GOT3 (cell line): ENCODE measurements at regions not wholly inside any gene's neighbourhood (a gene's known extent, or its start where the extent isn't known, plus 50 kb on each side); places are given as distances from the start of the nearest gene placed in this dataset.

Source experiments
- DNase-seq: peaks from one replicate; lab custom pipeline; 2025; ENCODE audit warnings: mixed read lengths; lab: John Stamatoyannopoulos, UW

- DNase-seq: no peak
These were observed 481.5 kb upstream of the ZFHX3 start for GRCh38 chr16:73529303-73530012.

- no peak for DNase-seq
These were observed 479.3 kb upstream of the ZFHX3 start for GRCh38 chr16:73527187-73527586.

GRCh38 chr16:73526011-73526804 is 478.3 kb upstream of the ZFHX3 start:
- DNase-seq: no peak

GRCh38 chr16:73523209-73523608 is 475.3 kb upstream of the ZFHX3 start:
- no peak for DNase-seq

- DNase-seq: no peak
These were observed 473.6 kb upstream of the ZFHX3 start for GRCh38 chr16:73521499-73521898.

GRCh38 chr16:73515616-73516015 is 467.7 kb upstream of the ZFHX3 start:
- DNase-seq: no peak

- DNase-seq: no peak
These were observed 462.9 kb upstream of the ZFHX3 start for GRCh38 chr16:73510852-73511251.

GRCh38 chr16:73506568-73507056 is 458.7 kb upstream of the ZFHX3 start:
- no peak for DNase-seq

- no peak for DNase-seq
These were observed 457.6 kb upstream of the ZFHX3 start for GRCh38 chr16:73505577-73505976.

- no peak for DNase-seq
These were observed 457.0 kb upstream of the ZFHX3 start for GRCh38 chr16:73504591-73505575.

- no peak for DNase-seq
These were observed 455.2 kb upstream of the ZFHX3 start for GRCh38 chr16:73503093-73503492.

GRCh38 chr16:73499276-73499675 is 451.3 kb upstream of the ZFHX3 start:
- DNase-seq: no peak

- DNase-seq: no peak
These were observed 438.0 kb upstream of the ZFHX3 start for GRCh38 chr16:73485880-73486279.

- no peak for DNase-seq
These were observed 436.2 kb upstream of the ZFHX3 start for GRCh38 chr16:73483934-73484711.

- no peak for DNase-seq
These were observed 435.3 kb upstream of the ZFHX3 start for GRCh38 chr16:73483076-73483791.

GRCh38 chr16:73482310-73482709 is 434.4 kb upstream of the ZFHX3 start:
- no peak for DNase-seq

- DNase-seq: no peak
These were observed 432.5 kb upstream of the ZFHX3 start for GRCh38 chr16:73480381-73480780.

GRCh38 chr16:73473713-73474112 is 425.8 kb upstream of the ZFHX3 start:
- DNase-seq: no peak

- no peak for DNase-seq
These were observed 416.9 kb upstream of the ZFHX3 start for GRCh38 chr16:73464834-73465233.

- no peak for DNase-seq
These were observed 411.7 kb upstream of the ZFHX3 start for GRCh38 chr16:73459586-73459985.

- no peak for DNase-seq
These were observed 409.9 kb upstream of the ZFHX3 start for GRCh38 chr16:73457851-73458250.
